Endothelial cell of umbilical vein (primary cell): ENCODE measurements at regions not wholly inside any gene's neighbourhood (a gene's known extent, or its start where the extent isn't known, plus 50 kb on each side); places are given as distances from the start of the nearest gene placed in this dataset.
"Not testable (repeated sequence)": the region's sequence is repeated elsewhere in the genome, so short reads cannot be mapped to it uniquely, and the experiment has no call there.

Source experiments
- BruUV-seq: library from RNA; stranded (reverse); fragments of 400-500 nt; replicated peaks from 2 replicates; lab custom pipeline; 2021; lab: Mats Ljungman, UMichigan
- CTCF ChIA-PET: fragments of 300-600, 350-600 bp; sonication (Branson Sonifier 250); formaldehyde crosslinking; loops from one replicate; lab custom pipeline; 2021; ENCODE audit warnings: antibody characterized with exemption, inconsistent platforms; lab: Charles Lee
- POLR2A ChIA-PET: fragments of 300-600, 350-600 bp; sonication (Branson Sonifier 250); formaldehyde crosslinking; loops from one replicate; lab custom pipeline; 2021; ENCODE audit warnings: antibody characterized with exemption, inconsistent platforms; lab: Charles Lee
- DNase-seq: peaks from one replicate; pipeline ENCODE4 v3.0.0-alpha.2; 2011; ENCODE audit warnings: low read depth, low spot score
- FAIRE-seq: peaks from 2 replicates; lab custom pipeline; 2011; peaks lifted over from hg19 to GRCh38; lab: Jason Lieb, UNC
- H2AFZ ChIP-seq: 2 replicates; pipeline ENCODE4 v1.6.0; 2012; ENCODE audit warnings: low read depth, low read length, control low read depth, inconsistent platforms
- H3K27ac ChIP-seq: 2 replicates; pipeline ENCODE4 v1.5.1; 2011; ENCODE audit warnings: low read depth, mild to moderate bottlenecking, control low read depth, low read length, moderate library complexity; ENCODE audit not compliant: insufficient read depth
- H3K27me3 ChIP-seq, 2 experiments: 2 replicates each; pipeline versions ENCODE4 v1.6.0 to v1.6.1; 2011; ENCODE audit warnings: low read length in 2 of 2, mixed read lengths in 1 of 2; ENCODE audit not compliant: control insufficient read depth in 2 of 2, insufficient read depth in 2 of 2
- H3K36me3 ChIP-seq, 2 experiments: 2 replicates in 1 of 2; 3 replicates in 1 of 2; pipeline ENCODE4 v1.5.1; 2011; ENCODE audit warnings: low read length in 2 of 2, mild to moderate bottlenecking in 1 of 2, moderate library complexity in 1 of 2; ENCODE audit not compliant: control insufficient read depth in 2 of 2, insufficient read depth in 2 of 2; ENCODE audit errors: extremely low read depth in 1 of 2
- H3K4me1 ChIP-seq: 3 replicates; pipeline ENCODE4 v1.5.1; 2011; ENCODE audit warnings: mild to moderate bottlenecking, low read length; ENCODE audit not compliant: control insufficient read depth, insufficient read depth; ENCODE audit errors: extremely low read depth
- H3K4me2 ChIP-seq: 2 replicates; pipeline ENCODE4 v1.6.1; 2011; ENCODE audit warnings: low read length, control low read depth, mixed read lengths; ENCODE audit not compliant: insufficient read depth
- H3K4me3 ChIP-seq, 3 experiments: fragments of 200-600 bp in 1 of 3; sonication (generic), shearing (Covaris generic) in 1 of 3; replicated peaks in 1 of 3; 2 replicates each; pipeline ENCODE4 v1.5.1; 2011 to 2016; ENCODE audit warnings: control low read depth in 3 of 3, low read length in 3 of 3, mild to moderate bottlenecking in 2 of 3, inconsistent platforms in 1 of 3, low read depth in 1 of 3, moderate library complexity in 1 of 3; ENCODE audit not compliant: insufficient read depth in 1 of 3
- H3K79me2 ChIP-seq: 2 replicates; pipeline ENCODE4 v1.6.0; 2012; ENCODE audit warnings: low read length, inconsistent platforms; ENCODE audit not compliant: control insufficient read depth, insufficient read depth
- H3K9ac ChIP-seq: replicated peaks from 2 replicates; pipeline ENCODE3; 2011; ENCODE audit warnings: low read length, control low read depth; ENCODE audit not compliant: insufficient read depth; ENCODE audit errors: extremely low read depth
- H3K9me1 ChIP-seq: replicated peaks from 3 replicates; pipeline ENCODE4 v1.6.0; 2011; ENCODE audit warnings: mild to moderate bottlenecking, low read length; ENCODE audit not compliant: control insufficient read depth, insufficient read depth; ENCODE audit errors: extremely low read depth
- H3K9me3 ChIP-seq: replicated peaks from 2 replicates; pipeline ENCODE4 v1.5.1; 2012; ENCODE audit warnings: low read length, inconsistent platforms; ENCODE audit not compliant: control insufficient read depth, insufficient read depth
- H4K20me1 ChIP-seq: replicated peaks from 2 replicates; pipeline ENCODE3; 2011; ENCODE audit warnings: mild to moderate bottlenecking, low read length; ENCODE audit not compliant: control insufficient read depth, insufficient read depth; ENCODE audit errors: extremely low read depth
- dilution Hi-C: fragments of 300-500 bp; cut with MboI; formaldehyde crosslinking; loops from one replicate; pipeline ENCODE4 v1.15.0; 2019; ENCODE audit warnings: low sequenced_read_pairs; ENCODE audit not compliant: extremely low pct_ligation_motif_present
- intact Hi-C: fragments of 100-400 bp; cut with micrococcal nuclease; formaldehyde crosslinking; loops from one replicate; pipeline ENCODE4 v1.10.0; 2022

GRCh38 chr21:9747870-9748269 is 773.5 kb upstream of the TPTE start:
- H3K4me2 ChIP-seq, H3K36me3 ChIP-seq, H3K27me3 ChIP-seq, POLR2A ChIA-PET, BruUV-seq, H3K4me3 ChIP-seq, H3K9ac ChIP-seq, CTCF ChIA-PET, intact Hi-C loops, H2AFZ ChIP-seq, H4K20me1 ChIP-seq, DNase-seq, H3K9me1 ChIP-seq, dilution Hi-C loops, H3K4me1 ChIP-seq, H3K79me2 ChIP-seq, H3K27ac ChIP-seq, FAIRE-seq: not testable (repeated sequence)
- H3K9me3 ChIP-seq, result peaks cover 25% of the 10 kb centered on the region

- H3K9me1 ChIP-seq, FAIRE-seq, H3K36me3 ChIP-seq, BruUV-seq, dilution Hi-C loops, H3K27ac ChIP-seq, H3K9ac ChIP-seq, H3K4me3 ChIP-seq, H3K4me1 ChIP-seq, intact Hi-C loops, H3K79me2 ChIP-seq, H3K4me2 ChIP-seq, POLR2A ChIA-PET, H3K27me3 ChIP-seq, CTCF ChIA-PET, DNase-seq, H2AFZ ChIP-seq, H4K20me1 ChIP-seq: not testable (repeated sequence)
- peaks cover 22% of the 10 kb centered on the region for H3K9me3 ChIP-seq
Measured at GRCh38 chr21:9748451-9748850, 772.9 kb upstream of the TPTE start.

GRCh38 chr21:9749741-9750230 is 771.6 kb upstream of the TPTE start:
- H3K4me1 ChIP-seq, H2AFZ ChIP-seq, FAIRE-seq, H3K36me3 ChIP-seq, H4K20me1 ChIP-seq, H3K27ac ChIP-seq, BruUV-seq, CTCF ChIA-PET, dilution Hi-C loops, H3K27me3 ChIP-seq, H3K79me2 ChIP-seq, H3K4me2 ChIP-seq, POLR2A ChIA-PET, H3K9ac ChIP-seq, DNase-seq, H3K4me3 ChIP-seq, intact Hi-C loops, H3K9me1 ChIP-seq: not testable (repeated sequence)
- H3K9me3 ChIP-seq, result peaks cover 22% of the 10 kb centered on the region
